Activated naive CD4-positive, alpha-beta T cell treated with anti-CD3 and anti-CD28 coated beads, Interleukin-2, amount 50 U/mL, for 16 hours (primary cell): ENCODE measurements at regions not wholly inside any gene's neighbourhood (a gene's known extent, or its start where the extent isn't known, plus 50 kb on each side); places are given as distances from the start of the nearest gene placed in this dataset.
A peak's percentile ranks its signal among the peaks of the same experiment; 100 is the strongest.
"Not testable (repeated sequence)": the region's sequence is repeated elsewhere in the genome, so short reads cannot be mapped to it uniquely, and the experiment has no call there.

Experiments used
- DNase-seq: peaks from one replicate; pipeline ENCODE4 v3.0.0-alpha.2; 2020

- no peak for DNase-seq
These were observed 191.3 kb upstream of the ZNF32 start for GRCh38 chr10:43839973-43840372.

DNA sequence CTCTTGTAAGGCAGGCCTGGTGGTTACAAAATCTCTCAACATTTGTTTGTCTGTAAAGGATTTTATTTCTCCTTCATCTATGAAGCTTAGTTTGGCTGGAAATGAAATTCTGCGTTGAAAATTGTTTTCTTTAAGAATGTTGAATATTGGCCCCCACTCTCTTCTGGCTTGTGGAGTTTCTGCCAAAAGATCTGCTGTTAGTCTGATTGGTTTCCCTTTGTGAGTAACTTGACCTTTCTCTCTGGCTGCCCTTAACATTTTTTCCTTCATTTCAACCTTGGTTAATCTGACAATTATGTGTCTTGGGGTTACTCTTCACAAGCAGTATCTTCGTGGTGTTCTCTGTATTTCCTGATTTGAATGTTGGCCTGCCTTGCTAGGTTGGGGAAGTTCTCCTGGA lies 186.1 kb upstream of the ZNF32 start:
- not testable (repeated sequence) for DNase-seq

DNA sequence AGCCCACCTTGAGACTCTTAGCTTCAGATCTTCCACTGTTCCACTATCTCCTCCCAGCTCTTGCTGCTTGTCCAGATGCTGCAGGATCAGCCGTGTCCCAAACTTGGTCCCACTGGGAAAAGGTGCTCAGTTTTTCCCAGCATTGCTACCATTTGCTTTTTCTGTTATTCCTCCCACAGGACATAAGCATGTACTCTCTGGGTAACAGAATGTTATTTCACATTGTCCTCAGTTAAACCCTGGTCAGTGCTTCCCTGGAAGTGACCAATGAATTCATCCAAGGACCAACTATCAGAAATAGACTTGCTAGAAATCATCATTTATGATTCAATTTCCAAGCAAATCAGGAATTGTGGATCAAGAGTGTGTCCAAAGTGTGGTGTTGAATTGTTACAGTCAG lies 179.2 kb upstream of the ZNF32 start:
- no peak for DNase-seq

DNA sequence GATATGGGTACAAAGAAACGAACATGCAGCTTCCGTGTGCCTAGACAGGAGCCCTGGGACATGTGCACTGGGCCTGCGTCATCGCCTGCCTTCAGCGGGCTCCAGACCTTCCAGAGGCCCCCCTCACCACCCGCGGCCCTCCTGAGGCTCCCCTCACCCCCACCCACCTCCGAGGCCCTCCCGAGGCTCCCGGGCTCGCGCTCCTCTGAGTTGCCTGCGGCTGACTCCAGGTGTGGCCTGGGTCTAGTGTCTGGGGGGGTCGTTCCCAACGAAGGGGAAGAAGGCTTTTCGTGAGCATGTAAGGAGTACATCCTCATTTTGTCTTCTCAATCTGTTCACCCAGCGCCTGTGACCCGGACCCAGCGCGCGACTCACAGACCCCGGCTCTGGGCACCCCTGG lies 177.3 kb upstream of the ZNF32 start:
- no peak for DNase-seq

- DNase-seq, result no peak
These were observed 176.7 kb upstream of the ZNF32 start for GRCh38 chr10:43825421-43825820.

DNA sequence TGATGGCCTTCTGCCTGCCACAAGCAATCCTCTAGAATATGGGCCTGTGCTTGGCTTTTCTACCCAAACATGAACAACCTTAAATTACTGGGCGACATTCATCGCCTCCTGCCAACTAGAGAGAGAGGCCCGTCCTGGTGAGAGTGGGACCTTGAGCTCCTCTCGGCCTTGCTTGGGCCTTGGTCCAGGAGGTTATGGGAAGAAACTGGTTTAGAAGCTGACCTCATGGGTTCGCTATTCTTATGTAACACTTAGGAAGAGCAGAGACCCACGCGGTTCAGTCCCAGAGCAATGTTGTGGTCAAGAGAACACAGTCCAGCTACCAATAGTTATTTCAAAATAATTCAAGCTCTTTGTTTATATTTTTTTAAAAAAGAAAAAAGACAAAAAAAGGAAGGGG lies 176.3 kb upstream of the ZNF32 start:
- DNase-seq, result no peak

DNA sequence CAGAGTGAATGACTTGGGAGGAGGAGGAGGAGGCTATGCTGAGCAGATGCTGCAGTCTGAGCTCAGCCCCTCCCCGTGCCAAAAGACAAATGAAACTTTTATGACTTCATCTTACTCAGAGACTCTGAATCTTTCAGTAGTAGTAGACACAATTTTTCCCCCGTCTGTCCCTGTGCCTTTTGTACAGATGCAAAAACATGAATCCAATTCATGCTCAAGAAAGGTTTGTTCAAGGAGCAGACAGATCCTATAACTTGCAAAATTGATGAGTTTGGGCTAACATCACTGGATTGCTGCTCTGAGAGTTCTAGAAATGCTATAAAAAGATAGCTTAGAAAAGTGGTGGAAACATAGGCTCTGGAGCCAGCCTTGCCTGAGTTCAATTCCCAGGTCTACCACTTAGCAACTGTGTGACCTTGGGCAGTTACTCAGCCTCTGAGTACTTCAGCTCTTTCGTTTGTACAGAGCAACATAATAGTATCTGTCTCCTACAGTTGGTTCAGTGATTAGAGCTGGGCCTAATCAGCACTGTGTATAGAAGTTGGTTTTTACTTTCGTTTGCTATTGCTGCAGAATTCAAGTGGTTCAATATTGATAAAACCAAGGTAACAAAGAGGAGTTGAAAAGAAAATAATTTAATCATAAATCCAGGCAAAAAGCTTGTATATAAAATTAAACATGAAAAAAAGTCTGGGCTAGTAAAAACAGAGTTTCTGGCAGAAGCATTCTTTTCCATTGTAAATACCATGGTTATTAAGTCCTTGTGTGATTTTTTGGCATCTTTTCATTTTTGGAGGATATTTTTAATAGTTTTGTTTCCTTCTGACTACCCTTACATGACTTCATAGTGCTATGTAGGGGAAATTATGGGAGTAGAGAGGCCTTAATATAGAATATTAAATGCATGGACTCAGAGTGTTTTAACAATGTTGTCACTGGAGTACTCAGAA lies 174.2 kb upstream of the ZNF32 start:
- DNase-seq, result no peak

DNA sequence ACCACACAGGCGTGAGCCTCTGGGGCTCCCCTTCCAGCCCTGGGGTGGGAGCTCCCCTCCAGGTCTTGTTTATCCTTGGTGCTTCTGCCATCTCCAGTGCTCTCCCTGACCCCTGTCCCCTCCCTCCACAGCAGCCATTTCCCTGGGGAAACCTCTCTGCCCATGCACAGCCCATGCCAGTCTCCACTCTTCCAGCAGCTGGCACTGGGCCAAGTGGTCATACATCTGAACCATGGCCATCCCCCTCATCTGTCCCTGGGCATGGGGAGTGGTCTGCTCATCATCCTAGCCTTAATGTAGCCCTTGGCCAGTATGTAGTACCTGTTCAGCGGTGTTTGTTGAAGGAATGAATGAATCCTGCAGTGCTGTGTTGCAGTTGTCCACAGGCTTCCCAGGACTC lies 172.4 kb upstream of the ZNF32 start:
- no peak for DNase-seq

- DNase-seq, result no peak
These were observed 172.0 kb upstream of the ZNF32 start for GRCh38 chr10:43820663-43821062.

- no peak for DNase-seq
These were observed 171.0 kb upstream of the ZNF32 start for GRCh38 chr10:43819464-43820230.

DNA sequence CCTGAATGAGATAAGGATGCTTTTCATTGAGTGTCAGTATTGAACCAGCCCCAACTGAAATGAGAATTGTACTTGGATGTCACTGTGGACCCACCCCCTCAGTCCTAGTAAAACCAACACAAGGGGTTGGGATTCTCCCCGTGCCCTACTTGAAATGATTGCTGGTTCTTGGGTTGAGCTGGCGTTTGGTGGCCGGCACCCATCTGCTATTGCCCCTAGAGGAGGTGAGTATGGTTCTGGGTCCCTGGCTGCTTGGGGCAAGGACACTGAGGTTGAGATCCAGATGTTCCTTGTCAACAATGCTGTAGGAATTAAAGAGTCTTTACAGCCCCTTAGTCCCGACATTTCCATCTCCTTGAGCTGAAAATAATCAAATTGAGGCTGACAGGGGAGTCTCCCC lies 170.0 kb upstream of the ZNF32 start:
- no peak for DNase-seq

GRCh38 chr10:43817368-43817767 lies 168.7 kb upstream of the ZNF32 start:
- DNase-seq, result no peak

DNA sequence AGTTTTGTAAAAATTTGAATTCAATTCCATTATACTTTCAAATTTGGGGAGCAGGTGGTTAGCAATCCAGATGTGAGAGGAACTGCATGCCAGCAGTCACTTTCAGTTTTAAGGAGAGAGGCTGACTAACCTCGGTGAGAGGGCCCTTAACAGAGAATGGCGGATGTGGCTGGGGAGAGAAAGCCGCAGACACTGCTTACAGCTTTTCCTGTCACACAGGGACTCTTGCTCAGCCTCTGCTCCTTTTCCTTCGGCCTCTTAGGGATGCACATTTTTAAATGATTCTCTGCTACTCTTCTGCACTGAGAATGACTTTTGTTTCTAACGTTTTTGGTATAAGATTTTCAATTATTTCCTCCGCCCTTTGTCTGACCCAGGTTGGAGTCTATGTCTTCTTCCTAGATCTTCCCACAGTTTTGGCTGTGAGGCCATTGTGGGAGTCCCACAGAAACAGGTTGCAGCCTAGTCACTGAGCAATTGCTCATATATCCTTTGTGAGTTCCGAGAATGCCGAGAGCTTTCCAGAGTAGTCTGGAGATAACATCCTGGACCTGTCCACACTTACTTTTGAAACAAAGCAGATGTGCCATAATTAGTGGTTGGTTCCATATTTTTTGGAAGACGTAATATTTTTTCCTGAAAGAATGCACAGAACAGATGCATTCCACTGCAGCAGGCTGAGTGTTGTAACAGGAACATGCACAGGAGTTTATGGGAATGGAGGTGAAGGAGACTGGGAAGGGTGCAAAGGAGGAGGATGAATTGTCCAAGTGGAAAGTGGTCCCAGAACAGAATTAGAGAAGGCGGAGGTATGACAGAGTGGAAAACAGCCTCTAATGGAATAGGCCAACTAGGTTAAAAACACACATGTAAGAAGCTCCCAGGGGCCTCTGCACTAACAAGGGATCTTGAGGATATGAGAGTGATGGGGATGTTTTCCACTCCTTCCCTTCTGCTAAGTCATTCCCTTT lies 168.0 kb upstream of the ZNF32 start:
- DNase-seq, result peak; percentile 58

DNA sequence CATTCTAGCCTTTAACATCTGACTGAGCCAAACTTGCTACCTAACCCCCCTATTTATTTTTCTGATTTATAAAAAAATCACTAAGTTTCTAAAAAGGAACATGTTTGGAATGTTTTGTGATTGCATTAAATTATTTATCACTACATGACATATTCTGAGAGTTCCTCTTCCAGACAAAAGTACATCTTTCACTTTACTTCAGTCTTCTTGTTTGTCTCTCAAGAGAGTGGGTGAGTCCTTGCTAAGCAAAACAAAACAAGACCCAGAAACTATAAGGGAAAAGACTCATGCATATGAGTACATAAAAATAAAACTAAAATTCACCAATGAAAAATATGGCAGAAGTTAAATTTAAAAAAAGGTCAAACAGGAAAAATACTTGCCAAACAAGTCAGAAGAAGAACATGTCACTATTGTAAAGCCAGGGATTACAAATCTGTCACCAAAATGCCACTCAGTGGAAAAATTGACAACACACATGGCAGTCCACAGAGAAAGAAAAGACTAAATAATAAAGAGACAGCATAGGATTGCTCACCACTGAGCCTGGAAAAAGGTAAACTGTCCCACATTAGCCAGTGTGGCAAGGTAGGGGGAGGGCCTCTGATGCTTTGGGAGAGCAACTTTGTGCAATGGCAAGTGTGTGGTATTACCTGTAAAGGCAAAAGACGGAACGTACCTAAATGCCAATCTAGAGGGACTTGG lies 166.7 kb upstream of the ZNF32 start:
- no peak for DNase-seq

DNA sequence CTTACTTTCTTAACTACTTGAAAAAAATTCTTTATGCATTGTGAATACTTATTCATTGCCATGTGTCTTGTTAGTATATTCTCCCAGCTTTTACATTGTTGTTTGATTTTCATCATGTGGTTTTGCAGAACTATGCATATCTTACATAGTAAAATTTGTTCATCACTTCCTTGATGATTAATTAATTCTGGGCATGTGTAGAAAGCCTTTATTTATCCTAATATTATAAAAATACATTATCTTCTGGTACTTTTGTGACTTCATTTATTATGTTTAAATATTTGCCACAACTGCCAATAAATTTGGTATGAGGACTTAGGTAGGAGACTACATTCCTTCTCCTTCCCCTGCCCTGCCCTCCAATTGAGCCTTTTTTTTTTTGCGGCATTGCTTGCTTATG lies 166.0 kb upstream of the ZNF32 start:
- DNase-seq, result no peak

DNA sequence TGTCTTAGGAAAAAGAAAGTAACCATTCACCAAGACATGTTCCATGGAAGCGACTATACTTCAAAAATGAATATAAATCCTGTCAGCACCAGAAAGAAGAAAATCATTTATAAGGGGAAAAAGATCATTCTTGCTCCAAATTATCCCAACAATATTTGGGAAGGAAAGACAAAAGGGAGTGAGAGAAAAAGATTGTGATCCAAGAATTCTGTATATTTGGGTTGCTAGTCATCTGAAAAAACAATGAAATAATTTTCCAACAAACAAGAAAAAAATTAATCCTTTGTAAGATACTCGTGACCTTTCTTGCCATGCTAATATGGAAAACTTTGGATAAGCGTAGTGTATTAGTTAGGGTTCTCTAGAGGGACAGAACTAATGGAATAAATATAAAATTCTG lies 163.2 kb upstream of the ZNF32 start:
- DNase-seq, result no peak

- no peak for DNase-seq
These were observed 160.7 kb upstream of the ZNF32 start for GRCh38 chr10:43809211-43809930.

DNA sequence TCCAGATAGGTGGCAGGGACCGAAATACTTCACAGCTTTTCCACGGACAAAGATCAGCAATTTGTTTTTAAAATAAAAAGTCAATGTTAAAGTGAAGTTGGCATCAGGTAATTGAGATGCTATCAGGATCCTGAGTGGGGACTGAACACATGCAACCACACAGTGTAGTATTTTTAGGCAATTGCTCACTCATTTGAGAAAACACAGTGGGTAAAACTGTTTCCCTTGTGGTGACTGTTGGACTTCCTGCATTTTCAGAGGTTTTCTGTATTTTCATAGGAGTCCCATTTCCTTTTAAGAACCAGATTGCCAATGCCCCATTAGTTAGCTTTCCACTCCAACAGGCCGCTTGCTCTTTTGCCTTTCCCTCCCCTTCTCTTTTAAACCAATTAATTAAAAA lies 159.5 kb upstream of the ZNF32 start:
- DNase-seq, result no peak

DNA sequence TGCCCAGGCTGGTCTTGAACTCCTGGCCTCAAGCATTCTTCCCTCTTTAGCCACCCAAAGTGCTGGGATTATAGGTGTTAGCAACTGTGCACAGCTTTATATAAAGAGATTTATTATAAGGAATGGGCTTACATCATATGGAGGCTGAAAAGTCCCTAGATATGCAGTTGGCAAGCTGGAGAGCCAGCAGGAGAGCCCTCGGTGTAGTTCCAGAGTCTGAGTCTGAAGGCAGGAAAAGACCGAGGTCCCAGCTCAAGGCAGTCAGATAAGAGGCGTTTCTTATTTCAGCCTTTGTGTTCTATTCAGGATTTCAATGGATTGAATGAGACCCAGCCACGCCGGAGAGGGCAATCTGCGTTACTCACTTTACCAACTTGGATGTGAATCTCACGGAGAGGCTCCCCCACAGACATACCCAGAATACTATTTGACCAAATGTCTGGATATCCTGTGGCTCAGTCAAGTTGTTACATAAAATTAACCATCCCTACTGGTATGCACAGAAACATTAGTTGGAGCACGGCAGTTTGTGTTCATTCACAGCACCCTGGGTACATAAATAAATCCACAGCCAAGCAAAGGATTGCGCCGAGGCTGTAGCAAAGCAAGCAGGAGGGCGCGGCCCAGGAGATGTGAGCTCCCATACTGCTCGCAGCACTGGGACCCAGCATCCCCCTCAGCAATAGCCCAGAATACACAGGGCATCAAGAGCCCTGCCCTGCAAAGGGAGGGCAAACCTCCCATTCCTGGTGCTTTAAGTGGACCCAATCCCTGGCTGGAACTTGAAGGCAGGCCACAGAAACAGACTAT lies 158.4 kb upstream of the ZNF32 start:
- DNase-seq, result no peak

DNA sequence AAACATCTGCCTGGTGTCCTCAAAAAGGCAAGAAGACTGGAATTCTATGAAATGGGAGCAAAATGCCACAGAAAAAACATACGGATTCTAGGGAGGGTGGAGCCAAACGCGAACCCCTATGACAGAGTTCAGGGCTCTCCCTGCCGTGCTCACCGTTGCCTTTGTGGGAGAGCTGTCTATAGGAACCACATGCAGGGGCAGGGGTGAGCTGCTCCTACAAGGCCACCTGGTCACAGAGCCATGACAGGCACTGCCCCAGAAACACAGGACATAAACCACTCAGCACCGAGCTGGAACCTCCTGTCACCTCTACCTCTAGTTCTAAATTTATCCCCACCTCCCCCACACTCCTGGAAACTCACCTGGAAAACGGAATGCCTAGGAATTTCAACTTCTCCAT lies 155.1 kb upstream of the ZNF32 start:
- DNase-seq, result no peak
